ENCODE measurements at regions not wholly inside any gene's neighbourhood (a gene's known extent, or its start where the extent isn't known, plus 50 kb on each side); places are given as distances from the start of the nearest gene placed in this dataset.

GRCh38 chr2:156727867-156728266 is 291.7 kb downstream of the GPD2 start:
- Histone ChIP-seq H3K27me3 (ENCODE audit: insufficient read depth) (no peaks in the 10 kb centered on the region), H3K4me1 (ENCODE audit: insufficient read depth) (peaks cover 30% of the 10 kb centered on the region), H3K79me2 (replicated peaks; ENCODE audit: insufficient read depth) (no peaks in the 10 kb centered on the region), H3K9me2 (ENCODE audit: insufficient read depth) (peaks cover 5% of the 10 kb centered on the region; the same call in 1 of the 2 replicates), H3K36me3 (ENCODE audit: insufficient read depth) (no peaks in the 10 kb centered on the region), H2AFZ (no peak overlapping the region), H4K20me1 (replicated peaks; ENCODE audit: insufficient read depth) (no peaks in the 10 kb centered on the region), H3K4me3 (no peak overlapping the region), H3K4me2 (no peak overlapping the region), H3F3A (replicated peaks; ENCODE audit: low read depth) (no peaks in the 10 kb centered on the region), H3K27ac (ENCODE audit: low read depth) (no peak overlapping the region)
- no peak for TF ChIP-seq ZNF114 (CRISPR knock-in tag; IDR thresholded peaks at IDR 0.05)
- peaks cover 20% of the 10 kb centered on the region for H3K9me3 Mint-ChIP-seq
- no peak overlapping the region for H3K4me3 Mint-ChIP-seq
- ATAC-seq (no peak), DNase-seq (ENCODE audit: low spot score) (no peak)
- H3K4me1 Mint-ChIP-seq: peaks cover 40% of the 10 kb centered on the region
- peaks cover 17% of the 10 kb centered on the region for H3K36me3 Mint-ChIP-seq (ENCODE audit: low read depth)
- no peak overlapping the region for H3K27ac Mint-ChIP-seq
- H3K27me3 Mint-ChIP-seq (ENCODE audit: insufficient read depth, low read depth, poor library complexity): peaks cover 2% of the 10 kb centered on the region

- no peak for DNase-seq (ENCODE audit: low spot score)
- Histone ChIP-seq H3K9me2 (ENCODE audit: insufficient read depth) (peaks cover 5% of the 10 kb centered on the region; the same call in 1 of the 2 replicates), H2AFZ (no peak overlapping the region), H3K27ac (ENCODE audit: low read depth) (no peak overlapping the region), H3K79me2 (replicated peaks; ENCODE audit: insufficient read depth) (no peaks in the 10 kb centered on the region), H3K27me3 (ENCODE audit: insufficient read depth) (no peaks in the 10 kb centered on the region), H3K36me3 (ENCODE audit: insufficient read depth) (no peaks in the 10 kb centered on the region), H3K4me2 (no peak overlapping the region), H3K4me3 (no peak overlapping the region), H4K20me1 (replicated peaks; ENCODE audit: insufficient read depth) (no peaks in the 10 kb centered on the region), H3K4me1 (ENCODE audit: insufficient read depth) (peaks cover 30% of the 10 kb centered on the region), H3F3A (replicated peaks; ENCODE audit: low read depth) (no peaks in the 10 kb centered on the region)
- no peak for ATAC-seq
- Mint-ChIP-seq H3K4me1 (peaks cover 40% of the 10 kb centered on the region), H3K36me3 (ENCODE audit: low read depth) (peaks cover 17% of the 10 kb centered on the region), H3K27me3 (ENCODE audit: insufficient read depth, low read depth, poor library complexity) (peaks cover 2% of the 10 kb centered on the region), H3K9me3 (peaks cover 18% of the 10 kb centered on the region), H3K27ac (no peak overlapping the region), H3K4me3 (no peak overlapping the region)
- TF ChIP-seq JUNB (IDR thresholded peaks at IDR 0.05; ENCODE audit: unreplicated experiment) (no peak), CTCF (conservative IDR thresholded peaks at IDR 0.05; ENCODE audit: low read depth in 2 of 2) (no peak), ZNF331 (CRISPR knock-in tag; IDR thresholded peaks at IDR 0.05; ENCODE audit: low read depth) (no peak), EZH2phosphoT487 (IDR thresholded peaks at IDR 0.05; ENCODE audit: unreplicated experiment) (no peak), STAT1 (IDR thresholded peaks at IDR 0.05; ENCODE audit: unreplicated experiment) (no peak), ZNF114 (CRISPR knock-in tag; IDR thresholded peaks at IDR 0.05) (no peak), POLR2AphosphoS5 (IDR thresholded peaks at IDR 0.05; ENCODE audit: low read depth) (no peak), REST (IDR thresholded peaks at IDR 0.05; ENCODE audit: unreplicated experiment) (no peak), ZNF462 (CRISPR knock-in tag; IDR thresholded peaks at IDR 0.05) (no peak), ETS1 (IDR thresholded peaks at IDR 0.05) (no peak)
These were observed 292.1 kb downstream of the GPD2 start for GRCh38 chr2:156728328-156728727.
